ENCODE measurements at regions not wholly inside any gene's neighbourhood (a gene's known extent, or its start where the extent isn't known, plus 50 kb on each side); places are given as distances from the start of the nearest gene placed in this dataset.

DNA sequence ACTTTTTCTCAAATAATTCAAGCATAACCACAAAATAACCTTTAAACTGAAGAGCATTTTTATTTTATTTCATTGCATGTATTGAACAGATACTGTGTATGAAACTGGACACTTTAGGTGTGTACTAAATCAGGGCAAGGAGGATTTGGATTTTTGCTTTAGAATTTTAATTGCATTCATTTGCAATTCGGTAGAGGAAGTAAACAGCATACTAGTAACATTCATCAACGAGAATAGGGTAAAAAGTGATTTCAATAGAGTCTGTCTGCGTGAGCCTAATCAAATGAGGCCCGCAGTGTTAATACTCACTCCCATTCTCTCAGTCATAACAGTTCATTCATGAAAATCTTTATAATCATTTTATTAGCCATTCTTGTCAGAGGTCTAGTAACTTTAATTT is 200.2 kb downstream of the SPRY2 start:
- Histone ChIP-seq H4K20me1 (ENCODE audit: insufficient read depth, low read length) (no peaks in the 10 kb centered on the region), H3K4me3 (ENCODE audit: insufficient read depth, low read length) (no peak overlapping the region), H3K36me3 (ENCODE audit: insufficient read depth, low read length) (no peaks in the 10 kb centered on the region), H3K4me2 (ENCODE audit: insufficient read depth, low read length) (peak overlapping the region; percentile 45), H3K27me3 (ENCODE audit: insufficient read depth, low read length) (no peaks in the 10 kb centered on the region), H3K27ac (ENCODE audit: low read depth, low read length) (peak overlapping the region; percentile 40), H3K9me3 (ENCODE audit: low read depth, low read length) (no peaks in the 10 kb centered on the region), H3K79me2 (ENCODE audit: insufficient read depth, low read length) (no peaks in the 10 kb centered on the region), H2AFZ (ENCODE audit: low read length) (no peak overlapping the region), H3K4me1 (ENCODE audit: insufficient read depth, low read length) (peaks cover 20% of the 10 kb centered on the region)
- TF ChIP-seq, protein P1, sequence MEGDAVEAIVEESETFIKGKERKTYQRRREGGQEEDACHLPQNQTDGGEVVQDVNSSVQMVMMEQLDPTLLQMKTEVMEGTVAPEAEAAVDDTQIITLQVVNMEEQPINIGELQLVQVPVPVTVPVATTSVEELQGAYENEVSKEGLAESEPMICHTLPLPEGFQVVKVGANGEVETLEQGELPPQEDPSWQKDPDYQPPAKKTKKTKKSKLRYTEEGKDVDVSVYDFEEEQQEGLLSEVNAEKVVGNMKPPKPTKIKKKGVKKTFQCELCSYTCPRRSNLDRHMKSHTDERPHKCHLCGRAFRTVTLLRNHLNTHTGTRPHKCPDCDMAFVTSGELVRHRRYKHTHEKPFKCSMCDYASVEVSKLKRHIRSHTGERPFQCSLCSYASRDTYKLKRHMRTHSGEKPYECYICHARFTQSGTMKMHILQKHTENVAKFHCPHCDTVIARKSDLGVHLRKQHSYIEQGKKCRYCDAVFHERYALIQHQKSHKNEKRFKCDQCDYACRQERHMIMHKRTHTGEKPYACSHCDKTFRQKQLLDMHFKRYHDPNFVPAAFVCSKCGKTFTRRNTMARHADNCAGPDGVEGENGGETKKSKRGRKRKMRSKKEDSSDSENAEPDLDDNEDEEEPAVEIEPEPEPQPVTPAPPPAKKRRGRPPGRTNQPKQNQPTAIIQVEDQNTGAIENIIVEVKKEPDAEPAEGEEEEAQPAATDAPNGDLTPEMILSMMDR (IDR thresholded peaks at IDR 0.05; ENCODE audit: extremely low read depth, low read depth, low read length), result no peak
- DNase-seq (ENCODE audit: insufficient read length, low spot score, missing footprints), result no peak

DNA sequence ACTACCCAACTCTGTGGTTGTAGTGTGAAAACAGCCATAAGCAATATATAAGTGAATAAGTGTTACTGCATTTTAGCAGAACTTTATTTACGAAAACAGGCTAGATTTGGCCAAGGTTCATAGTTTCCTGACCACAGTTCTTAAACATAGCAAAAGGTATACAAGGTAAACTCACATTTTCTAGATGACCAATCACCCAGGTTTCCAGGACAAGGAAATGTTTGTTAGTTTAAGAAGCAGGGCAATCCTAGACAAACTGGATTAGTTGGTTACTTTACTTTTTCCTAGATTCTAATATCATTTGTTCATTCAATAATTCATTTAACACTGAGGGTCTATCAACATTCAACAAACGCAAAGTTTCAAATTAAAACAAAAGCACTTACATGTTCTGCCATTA is 201.7 kb downstream of the SPRY2 start:
- Histone ChIP-seq H3K4me1 (ENCODE audit: insufficient read depth, low read length) (peaks cover 20% of the 10 kb centered on the region), H3K36me3 (ENCODE audit: insufficient read depth, low read length) (no peaks in the 10 kb centered on the region), H2AFZ (ENCODE audit: low read length) (no peak overlapping the region), H3K4me2 (ENCODE audit: insufficient read depth, low read length) (no peak overlapping the region), H3K9me3 (ENCODE audit: low read depth, low read length) (no peaks in the 10 kb centered on the region), H3K4me3 (ENCODE audit: insufficient read depth, low read length) (no peak overlapping the region), H4K20me1 (ENCODE audit: insufficient read depth, low read length) (no peaks in the 10 kb centered on the region), H3K27ac (ENCODE audit: low read depth, low read length) (no peak overlapping the region), H3K27me3 (ENCODE audit: insufficient read depth, low read length) (no peaks in the 10 kb centered on the region), H3K79me2 (ENCODE audit: insufficient read depth, low read length) (no peaks in the 10 kb centered on the region)
- no peak for DNase-seq (ENCODE audit: insufficient read length, low spot score, missing footprints)
- TF ChIP-seq, protein P1 (IDR thresholded peaks at IDR 0.05; ENCODE audit: extremely low read depth, low read depth, low read length), result no peak

DNA sequence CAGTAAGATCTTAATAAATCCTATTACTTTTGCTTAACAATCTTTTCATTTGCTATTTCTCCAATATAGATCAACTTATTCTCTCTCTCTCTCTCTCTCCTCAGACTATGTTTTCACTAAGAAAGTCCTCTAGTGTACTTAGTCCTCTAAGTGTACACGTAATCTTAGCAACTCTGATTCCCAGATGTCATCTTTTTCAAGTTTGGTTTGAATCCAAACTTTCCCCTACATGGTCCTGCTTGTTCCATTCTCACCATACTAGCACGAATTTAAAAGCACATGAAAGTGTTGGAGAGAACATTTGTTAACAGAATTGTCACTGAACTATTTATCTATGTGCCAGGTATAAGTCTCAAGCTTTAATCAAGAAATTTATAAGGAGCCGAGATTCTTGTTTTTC is 202.9 kb downstream of the SPRY2 start:
- TF ChIP-seq, protein P1 (IDR thresholded peaks at IDR 0.05; ENCODE audit: extremely low read depth, low read depth, low read length), result no peak
- H2AFZ ChIP-seq (ENCODE audit: low read length), result no peak overlapping the region

DNA sequence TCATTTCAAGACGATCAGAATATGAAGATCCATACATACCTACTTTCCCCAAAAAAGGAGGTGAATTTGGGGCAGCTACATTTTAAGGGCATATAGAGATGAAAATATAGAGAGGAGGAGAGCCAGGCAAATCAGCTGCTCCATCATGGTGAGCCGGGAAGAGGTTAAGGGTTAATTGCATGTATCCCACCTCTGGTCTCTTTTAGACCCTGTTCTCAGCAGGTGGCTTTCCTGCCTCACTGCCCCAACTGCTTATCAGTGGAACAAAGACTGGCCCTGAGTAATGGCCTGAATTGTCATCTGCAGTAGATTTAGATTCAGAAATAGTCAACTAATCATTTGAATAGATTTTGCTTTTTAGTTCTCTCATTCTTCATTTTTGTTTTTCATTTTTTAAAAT is 206.6 kb downstream of the SPRY2 start:
- peak overlapping the region; percentile 1 for H2AFZ ChIP-seq (ENCODE audit: low read length)
- H3K4me1 ChIP-seq (ENCODE audit: insufficient read depth, low read length), result peaks cover 26% of the 10 kb centered on the region
- no peaks in the 10 kb centered on the region for H4K20me1 ChIP-seq (ENCODE audit: insufficient read depth, low read length)
- H3K9me3 ChIP-seq (ENCODE audit: low read depth, low read length), result no peaks in the 10 kb centered on the region
- no peak overlapping the region for H3K4me2 ChIP-seq (ENCODE audit: insufficient read depth, low read length)
- H3K79me2 ChIP-seq (ENCODE audit: insufficient read depth, low read length), result no peaks in the 10 kb centered on the region
- no peaks in the 10 kb centered on the region for H3K36me3 ChIP-seq (ENCODE audit: insufficient read depth, low read length)
- H3K27ac ChIP-seq (ENCODE audit: low read depth, low read length), result no peak overlapping the region
- TF ChIP-seq, protein P1 (IDR thresholded peaks at IDR 0.05; ENCODE audit: extremely low read depth, low read depth, low read length), result no peak
- no peak for DNase-seq (ENCODE audit: insufficient read length, low spot score, missing footprints)
- no peaks in the 10 kb centered on the region for H3K27me3 ChIP-seq (ENCODE audit: insufficient read depth, low read length)
- no peak overlapping the region for H3K4me3 ChIP-seq (ENCODE audit: insufficient read depth, low read length)

More for the DNA sequence above, 202.9 kb downstream of the SPRY2 start:
- Histone ChIP-seq H3K4me1 (ENCODE audit: insufficient read depth, low read length) (peaks cover 30% of the 10 kb centered on the region), H3K36me3 (ENCODE audit: insufficient read depth, low read length) (no peaks in the 10 kb centered on the region), H3K4me3 (ENCODE audit: insufficient read depth, low read length) (no peak overlapping the region), H3K27me3 (ENCODE audit: insufficient read depth, low read length) (no peaks in the 10 kb centered on the region), H3K9me3 (ENCODE audit: low read depth, low read length) (no peaks in the 10 kb centered on the region), H3K79me2 (ENCODE audit: insufficient read depth, low read length) (no peaks in the 10 kb centered on the region), H3K27ac (ENCODE audit: low read depth, low read length) (no peak overlapping the region), H4K20me1 (ENCODE audit: insufficient read depth, low read length) (no peaks in the 10 kb centered on the region), H3K4me2 (ENCODE audit: insufficient read depth, low read length) (no peak overlapping the region)
- no peak for DNase-seq (ENCODE audit: insufficient read length, low spot score, missing footprints)
